ENCODE measurements at regions not wholly inside any gene's neighbourhood (a gene's known extent, or its start where the extent isn't known, plus 50 kb on each side); places are given as distances from the start of the nearest gene placed in this dataset.

DNA sequence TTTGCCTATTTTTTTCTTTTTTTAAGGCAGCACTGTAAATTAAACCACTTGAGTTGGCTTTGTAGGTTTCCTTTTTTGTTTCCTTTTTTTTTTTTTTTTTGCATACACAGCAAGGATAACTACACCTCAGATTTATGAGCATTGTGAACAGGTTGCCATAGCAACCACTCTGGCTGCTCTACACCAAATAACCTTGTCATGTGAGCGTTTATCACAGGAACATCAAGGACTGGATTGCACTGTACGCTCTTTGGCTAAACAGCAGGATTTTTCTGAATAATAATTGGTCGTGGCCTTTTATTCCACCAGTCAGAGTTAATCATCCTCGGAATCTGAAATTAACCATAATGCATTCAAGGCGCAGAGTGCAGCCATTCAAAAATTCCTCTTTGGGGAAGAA lies 199.1 kb upstream of the SLC14A2 start:
- peak in 18 of 56 donors; percentile 1 to 62 (median 8) for DNase-seq

DNA sequence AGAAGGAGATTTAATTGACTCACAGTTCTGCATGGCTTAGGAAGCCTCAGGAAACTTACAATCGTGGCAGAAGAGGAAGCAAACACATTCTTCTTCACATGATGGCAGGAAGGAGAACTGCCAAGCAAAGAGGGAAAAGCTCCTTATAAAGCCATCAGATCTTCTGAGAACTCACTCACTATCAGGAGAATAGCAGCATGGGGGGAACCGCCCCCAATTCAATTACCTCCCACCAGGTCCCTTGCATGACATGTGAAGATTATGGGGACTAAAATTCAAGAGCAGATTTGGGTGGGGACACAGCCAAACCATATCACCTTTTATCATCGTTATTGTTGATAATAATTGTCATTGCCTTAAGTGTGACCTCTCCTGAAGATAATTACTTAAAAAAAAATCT lies 197.9 kb upstream of the SLC14A2 start:
- no peak for DNase-seq

DNA sequence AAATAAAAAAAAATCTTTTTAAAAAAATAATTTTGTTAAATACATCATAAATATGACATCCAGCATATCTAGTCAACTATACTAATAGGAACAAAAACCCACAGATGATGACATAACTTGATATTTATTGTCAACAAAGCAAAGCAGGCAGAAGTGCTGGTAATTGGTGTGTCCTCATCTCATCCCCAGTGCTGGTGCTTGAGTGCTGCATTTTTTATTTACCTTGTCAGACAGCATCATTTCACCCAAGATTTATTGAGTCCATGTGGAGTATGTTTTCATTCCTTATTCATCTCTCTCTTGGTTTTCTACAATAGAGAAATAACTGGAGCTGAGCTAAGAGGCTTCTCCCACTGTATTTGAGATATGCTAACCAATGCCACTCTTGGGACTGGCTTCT lies 191.6 kb upstream of the SLC14A2 start:
- no peak for DNase-seq

DNA sequence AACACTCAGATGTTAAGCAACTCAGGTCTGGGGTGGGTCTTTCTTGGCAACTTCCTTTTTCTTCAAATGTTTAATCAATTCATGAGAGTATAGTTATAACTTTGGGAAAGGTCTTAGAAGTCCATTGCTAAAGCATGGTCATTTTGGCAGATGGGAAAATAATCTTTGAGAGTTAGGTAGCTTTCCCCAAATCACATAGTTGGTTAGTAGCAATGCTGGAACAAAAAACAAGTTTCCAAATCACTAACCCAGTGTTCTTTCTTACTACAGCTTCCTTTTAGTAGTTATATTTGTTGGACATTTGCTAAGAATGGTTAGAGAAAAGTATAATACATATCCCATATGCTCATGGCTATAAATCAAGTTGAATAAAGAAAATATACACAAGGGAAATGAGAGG lies 185.2 kb upstream of the SLC14A2 start:
- DNase-seq, result no peak

DNA sequence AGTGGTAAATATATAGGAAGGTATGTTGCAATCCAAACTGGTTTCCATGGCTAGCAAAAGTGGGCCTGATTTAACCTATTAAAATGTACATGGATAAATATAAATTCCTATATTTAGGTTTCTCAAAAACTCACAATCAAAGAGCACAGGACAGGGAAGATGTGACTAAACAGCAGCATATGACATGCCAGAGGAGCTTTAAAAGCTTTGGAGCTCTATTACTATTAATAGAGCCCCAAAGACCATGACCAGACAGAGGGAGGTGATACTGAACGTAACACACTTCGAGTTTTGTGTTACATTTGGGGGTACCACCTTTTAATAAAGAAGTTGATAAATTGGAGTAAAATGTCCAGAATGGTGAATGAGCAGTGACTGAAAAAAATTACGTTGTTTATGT lies 179.5 kb upstream of the SLC14A2 start:
- no peak for DNase-seq

DNA sequence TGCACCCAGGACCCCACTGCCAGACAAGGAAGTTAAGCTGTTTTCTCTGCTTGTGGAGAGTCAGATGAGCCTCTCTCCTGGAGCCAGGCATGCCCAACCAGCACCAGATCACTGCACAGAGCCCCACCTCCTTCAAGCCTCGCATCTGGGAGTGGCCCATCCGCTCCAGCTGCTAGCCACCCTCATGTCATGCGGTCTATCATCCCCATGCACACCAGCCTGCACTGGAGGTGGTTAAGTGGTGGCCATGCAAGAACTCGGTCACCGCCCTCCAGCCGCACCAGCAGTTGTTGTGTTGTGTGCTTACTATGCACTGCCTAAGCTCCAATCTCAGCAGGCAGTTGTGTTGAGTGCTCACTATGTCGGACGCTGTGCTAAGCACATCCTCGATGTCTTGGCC lies 177.9 kb upstream of the SLC14A2 start:
- DNase-seq, result no peak

DNA sequence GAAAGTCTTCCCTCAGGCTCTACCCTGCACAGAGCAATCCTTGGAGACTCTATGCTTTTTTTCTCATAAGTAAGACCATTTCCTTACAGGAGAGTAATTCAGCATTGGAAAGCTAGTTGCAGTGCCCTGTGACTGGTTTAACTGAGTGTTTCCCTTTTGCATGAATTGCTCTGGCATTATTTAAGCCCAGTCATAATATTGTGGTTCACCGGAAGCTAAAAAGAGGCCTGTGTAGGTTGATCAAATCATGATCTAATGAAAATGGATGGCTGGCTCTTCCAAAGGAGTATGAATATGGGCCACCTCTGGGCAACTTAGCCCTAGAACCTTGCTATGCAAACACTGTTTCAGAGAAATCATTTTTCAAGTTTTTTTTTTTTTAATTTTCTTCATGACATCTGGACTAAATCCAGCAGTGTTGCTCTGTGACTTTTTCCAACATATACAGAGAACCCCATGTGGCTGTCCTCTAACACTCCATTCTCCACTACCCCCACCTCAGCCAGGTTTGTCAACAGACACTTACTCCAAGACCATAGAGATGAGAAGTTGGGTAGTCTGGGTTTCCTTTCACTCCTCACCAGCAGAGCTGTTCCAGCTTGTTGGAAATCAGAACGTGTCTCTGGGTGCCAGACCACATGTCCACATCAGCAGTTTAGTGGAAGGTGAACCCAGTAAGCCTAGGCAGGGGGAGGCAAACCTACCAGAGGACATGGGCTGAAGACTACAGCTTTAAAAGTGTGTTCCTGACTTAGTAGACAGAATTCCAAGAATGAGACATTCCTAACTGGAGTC lies 175.2 kb upstream of the SLC14A2 start:
- DNase-seq, result no peak

DNA sequence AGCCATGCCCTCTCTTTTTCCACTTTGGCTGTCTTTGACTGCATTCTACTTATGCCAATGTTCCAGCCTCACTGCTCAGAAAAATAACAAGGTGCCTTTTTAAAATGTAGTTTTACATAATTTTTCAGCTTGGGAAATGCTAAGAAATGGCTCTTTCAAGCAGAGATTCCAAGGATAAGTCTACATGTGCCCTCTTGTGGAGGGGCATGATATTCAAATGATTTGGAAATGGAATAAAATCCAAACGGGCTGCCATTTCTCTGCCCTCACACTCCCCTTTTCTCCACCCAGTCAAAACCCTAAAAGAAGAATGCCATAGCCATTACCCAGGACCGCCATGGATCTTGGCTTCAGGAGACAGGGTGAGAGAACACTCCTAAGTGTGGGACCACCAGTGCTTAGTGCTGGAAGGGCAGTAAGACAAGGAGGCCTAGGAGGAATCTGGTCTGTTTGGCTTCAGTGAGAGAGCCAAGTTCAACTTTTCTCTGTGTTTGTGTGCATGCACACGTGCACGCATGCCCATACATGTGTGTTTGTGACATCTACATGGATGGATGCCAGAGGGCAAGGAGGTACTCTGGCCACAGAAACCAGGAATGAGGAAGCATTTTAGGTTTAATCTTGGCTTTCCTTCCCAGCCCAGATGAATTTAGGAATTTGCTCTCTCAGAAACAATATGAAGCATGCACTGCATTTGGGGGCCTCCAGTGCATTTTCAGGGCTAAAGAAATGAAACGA lies 174.0 kb upstream of the SLC14A2 start:
- no peak for DNase-seq

DNA sequence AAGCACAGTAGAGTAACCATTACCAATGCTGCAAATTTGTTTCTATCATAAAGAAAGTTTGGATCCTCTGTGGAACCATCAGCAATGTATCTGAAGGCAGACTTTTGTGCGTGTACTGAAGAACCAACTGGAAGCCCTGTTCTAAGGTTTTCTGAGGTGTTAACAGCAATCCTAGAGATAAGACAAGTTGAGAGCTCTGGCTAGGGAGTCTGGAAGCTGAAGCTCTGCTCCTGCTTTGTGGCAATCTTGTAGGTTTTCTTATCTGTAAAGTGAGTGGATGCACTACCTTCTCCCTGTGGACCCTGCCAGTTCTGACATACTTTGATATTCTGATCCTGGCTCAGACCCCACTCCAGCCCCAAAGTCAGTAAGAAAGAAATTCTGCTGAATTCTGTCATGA lies 171.2 kb upstream of the SLC14A2 start:
- DNase-seq, result no peak

DNA sequence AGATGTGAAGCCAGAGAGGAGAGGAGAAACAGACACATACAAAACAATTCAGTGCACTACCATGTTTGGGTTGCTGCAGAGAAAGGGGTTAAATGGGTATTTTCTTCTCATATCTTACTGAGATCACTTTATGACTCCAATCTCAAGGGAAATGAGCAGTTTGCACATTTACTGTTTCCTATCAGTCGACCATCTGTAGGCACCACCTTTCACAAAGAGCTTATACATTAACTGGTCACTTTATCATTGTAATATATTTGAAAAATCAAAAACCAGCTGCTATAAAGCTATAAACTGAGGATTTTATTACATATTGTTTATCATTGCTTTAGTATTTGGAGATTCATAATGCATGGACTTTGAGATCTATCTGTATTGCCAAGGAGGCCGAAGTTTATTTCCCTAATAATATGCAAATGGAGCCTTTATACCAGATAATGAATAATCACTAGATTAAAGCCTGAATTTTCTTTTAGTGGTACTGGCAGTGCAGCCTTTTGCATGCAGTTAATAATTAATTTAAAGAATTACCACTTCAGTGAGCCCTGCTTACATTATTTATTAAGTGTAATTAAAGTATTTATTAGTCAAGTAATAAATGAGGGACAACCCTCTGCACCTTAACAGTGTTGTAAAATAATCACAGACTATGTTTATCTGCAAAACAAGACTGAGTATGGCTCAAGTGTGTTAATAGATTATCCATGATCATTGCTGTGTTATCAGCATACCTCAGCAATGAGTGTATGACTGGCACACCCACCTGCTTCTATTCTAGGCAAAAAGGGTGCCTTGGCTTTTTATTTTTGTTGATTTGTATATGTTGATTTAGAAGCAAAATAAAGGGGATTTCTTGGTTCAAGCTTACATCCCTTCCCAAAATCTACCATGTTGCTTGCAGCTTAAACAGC lies 167.7 kb upstream of the SLC14A2 start:
- DNase-seq, result no peak

DNA sequence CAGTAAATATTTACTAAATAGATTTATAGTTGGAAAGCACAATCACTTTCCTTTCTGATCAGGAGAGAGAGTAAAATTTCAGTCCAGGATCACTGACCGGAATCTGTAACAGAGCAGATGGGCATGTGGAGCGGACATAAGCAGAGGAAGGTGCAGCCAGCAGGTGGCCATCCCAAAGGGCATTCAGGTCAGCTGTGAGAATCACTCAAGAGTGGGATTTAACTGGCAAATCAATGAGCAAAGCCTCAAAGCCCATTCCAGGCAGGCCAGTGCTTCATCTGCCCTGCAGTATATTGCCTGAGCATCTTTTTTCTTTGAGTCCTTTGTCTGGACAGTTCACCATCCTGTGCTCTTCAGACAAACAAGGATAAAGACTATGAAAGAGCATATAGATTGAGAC lies 166.4 kb upstream of the SLC14A2 start:
- no peak for DNase-seq

DNA sequence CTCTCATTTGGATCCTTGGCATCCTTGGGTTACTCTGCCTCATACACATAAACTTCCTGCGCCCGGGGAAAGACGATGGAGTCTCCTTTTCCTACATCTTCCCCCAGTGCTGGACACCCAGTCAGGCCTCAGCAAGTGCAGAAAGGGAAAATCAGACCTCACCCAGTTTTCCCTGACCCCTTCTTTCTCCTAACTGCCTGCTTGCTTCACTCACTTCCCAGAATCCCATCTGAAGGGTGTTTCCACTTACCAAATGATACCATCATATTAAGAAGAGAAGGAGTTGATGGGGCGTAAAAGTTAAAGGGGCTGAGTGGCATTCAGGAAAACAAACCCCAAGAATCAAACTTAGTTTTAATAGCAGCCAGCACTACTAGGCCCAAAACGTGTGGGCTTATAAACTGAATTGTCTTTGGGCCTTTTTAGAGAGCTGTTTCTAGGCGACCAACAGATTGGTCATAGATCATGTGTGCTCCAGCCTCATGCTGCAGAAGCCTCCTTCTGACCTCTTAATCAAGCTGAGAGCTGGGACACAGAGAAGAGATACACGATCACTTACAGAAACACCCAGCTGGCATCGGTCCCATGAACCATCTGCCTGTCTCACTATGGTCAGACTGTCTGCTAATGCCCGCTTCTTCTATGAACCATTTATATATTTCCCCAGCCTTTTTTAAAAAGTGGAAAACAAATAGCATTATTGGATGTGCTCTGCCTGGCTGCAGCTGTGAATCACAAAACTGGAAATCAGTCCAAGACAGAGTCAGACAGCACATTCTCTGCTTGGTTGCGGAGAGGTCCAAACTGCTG lies 165.7 kb upstream of the SLC14A2 start:
- peak in 21 of 56 donors; percentile 4 to 65 (median 24) for DNase-seq

DNA sequence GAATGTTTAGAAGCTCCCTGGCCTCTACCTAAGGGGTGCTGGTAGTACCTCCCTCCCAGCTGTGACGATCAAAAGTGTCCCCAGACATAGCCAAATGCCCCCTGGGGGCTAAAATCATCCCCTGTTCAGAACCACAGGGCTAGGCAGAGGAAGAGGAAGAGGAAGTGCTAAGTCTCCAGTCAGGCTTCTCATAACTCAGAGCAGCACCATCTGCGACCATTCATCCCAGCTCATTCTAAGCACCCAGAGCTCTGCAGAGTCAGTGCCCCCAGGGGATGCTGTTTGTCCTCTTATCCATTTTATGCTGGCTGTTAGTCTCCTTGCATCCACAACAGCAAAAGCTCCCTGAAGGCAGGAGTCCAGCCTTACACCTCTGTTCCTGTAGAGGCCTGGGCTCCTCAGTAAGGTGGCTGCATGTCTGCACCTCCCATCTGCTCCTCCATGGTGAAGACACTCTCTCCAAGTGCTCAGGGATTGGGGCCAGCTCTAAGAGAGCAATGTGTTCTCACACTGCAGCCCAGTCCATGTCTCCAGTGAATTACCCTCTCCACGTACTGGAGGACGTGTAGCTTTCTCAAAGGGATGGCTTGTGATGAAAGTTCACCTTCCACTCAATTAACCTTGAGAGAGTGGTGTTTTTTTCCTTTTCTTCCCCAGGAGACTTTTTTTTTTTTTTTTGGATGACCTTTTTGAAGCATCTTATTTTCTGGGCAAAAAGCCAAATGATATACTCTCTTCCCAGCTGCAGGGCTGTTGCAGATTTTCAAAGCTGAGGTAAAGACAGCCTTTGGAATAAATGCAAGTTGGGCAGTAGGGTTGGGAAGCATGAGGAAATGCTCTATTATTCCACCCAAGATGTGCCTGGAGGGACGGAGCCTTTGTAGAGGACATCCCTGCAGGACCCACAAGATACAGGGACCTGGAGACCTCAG lies 158.9 kb upstream of the SLC14A2 start:
- no peak for DNase-seq

DNA sequence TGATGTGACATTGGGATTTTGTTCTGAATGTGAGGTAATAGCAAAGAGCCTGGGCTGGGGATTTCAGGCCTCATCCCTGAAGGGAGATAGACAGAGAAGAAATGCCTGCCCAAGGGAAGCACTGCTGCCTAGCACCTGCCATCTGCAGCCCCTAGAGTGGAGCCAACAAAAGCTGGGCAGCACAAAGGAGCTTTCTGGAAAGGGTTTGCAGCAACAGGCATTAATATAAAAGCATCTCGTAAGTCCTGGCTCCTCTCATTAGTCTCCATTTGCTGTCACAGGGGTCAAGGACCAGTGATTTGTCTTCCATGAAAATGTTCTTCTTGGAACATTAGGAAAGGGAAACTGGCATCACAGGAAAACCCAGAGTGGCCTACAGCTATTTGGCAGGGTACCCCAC lies 157.2 kb upstream of the SLC14A2 start:
- peak in 3 of 56 donors; percentile 5 to 38 (median 7) for DNase-seq

DNA sequence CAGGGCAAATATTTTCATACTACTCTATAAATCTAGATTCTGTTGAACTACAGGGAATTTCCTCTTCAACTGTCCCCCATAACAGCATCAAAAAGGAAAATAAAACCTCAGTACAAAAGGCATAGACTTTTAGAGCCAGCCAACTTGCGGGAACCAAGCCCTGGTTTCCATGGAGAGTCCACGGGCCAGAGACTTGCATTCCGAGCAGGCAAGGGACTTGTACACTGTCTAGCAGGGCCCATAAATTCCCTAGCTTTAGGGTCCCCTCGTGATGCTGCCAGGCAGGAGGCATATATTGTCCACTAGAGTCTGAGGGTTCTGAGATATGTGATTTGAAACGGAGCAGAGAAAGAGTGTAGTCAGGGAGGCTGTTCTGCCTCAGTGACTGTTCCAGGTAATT lies 153.1 kb upstream of the SLC14A2 start:
- no peak for DNase-seq

DNA sequence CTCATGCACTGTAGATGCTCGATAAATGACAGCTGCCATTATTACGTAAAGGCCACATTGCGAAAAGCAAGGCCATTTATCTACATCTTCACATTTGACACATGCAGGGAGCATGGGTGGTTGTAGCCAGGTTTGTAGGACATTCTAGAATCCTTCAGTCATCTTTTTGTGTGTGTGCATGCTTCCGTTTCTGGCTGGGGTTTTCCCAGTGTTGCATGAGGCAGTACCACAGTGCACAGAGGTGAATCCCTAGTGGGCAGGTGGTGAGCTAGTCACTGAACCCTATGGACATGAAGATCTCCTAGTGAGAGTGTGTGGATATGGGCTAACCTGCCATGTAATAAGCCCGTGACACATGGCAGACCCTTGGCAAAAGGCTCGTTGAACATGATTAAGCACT lies 151.8 kb upstream of the SLC14A2 start:
- no peak for DNase-seq

DNA sequence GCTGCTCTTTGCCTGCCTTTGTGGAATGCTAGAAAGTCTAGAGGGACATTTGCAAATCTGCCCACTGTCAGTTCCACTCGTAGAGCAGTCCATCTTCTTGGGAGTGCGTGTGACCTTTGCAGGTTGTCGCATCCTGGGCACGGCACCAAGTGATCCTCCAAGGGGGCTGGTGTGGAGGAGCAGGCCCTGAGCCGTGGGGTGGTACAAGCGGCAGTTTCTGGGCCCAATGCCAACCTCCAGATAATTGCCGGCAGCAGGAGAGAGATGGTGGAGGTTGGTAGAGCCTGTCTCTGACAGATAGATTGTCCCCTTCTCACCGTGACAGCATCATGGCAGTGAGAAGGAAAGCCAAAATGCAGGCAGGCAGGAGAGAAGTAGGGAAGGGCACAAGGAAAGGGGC lies 150.7 kb upstream of the SLC14A2 start:
- DNase-seq, result peak in 1 of 56 donors; percentile 9

DNA sequence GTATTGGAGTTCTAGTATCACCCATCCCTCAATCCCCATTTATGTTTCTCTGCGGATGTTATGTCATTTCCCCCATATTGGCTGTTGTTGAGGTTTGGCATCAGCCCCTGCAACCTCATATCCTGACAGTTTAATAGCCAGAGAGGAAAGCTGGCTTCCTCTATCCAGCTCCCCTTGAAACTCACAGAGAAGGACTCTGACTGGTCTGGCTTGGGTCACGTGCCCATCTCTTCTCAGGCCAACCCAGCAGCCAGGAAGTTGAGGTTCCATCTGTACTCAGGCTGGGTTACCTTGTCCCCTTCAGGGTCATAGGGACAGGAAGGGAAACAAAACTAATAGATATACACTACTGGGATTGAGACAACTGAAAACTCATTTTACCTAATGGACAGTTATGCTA lies 148.0 kb upstream of the SLC14A2 start:
- no peak for DNase-seq

DNA sequence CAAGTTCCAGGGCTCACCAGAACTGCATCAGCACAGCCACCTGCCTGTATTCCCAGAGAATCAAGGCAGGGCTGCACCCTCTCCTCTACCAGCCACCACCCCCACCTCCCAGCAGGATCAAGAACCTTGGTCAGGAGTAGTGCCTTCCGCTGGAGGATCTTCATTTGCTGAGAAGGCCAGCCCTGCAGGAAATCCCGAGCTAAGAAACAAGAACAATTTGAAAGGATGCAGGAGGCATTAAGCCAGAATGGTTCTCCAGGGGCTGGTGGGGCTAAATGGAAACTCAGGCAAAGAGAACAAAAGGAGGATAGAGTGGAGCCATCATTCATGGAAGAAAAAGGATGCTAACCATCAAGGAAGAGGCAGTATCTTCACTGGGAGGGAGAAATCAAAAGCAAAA lies 147.3 kb upstream of the SLC14A2 start:
- no peak for DNase-seq

DNA sequence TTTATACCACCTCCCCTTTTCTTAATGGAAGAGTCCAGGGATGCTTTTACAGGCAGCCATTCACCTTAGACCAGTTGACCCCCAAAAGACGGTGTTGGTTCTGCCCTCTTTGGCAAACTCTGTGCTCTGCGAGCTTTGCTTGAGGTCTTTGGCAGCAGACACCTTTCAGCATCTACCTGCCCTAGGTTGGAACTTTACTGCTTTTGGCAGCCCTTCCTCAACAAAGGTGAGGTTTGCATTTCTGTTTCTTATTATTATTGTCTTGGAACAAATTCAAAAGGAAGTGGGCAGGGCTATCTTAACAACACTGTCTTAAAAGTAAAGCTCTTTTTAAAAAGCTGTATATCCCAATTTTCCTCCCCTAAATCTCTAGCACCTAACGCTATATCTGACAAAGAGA lies 136.4 kb upstream of the SLC14A2 start:
- DNase-seq, result no peak
